Suppressor macrophage (primary cell): ENCODE measurements at regions not wholly inside any gene's neighbourhood (a gene's known extent, or its start where the extent isn't known, plus 50 kb on each side); places are given as distances from the start of the nearest gene placed in this dataset.

ENCODE experiments used
- DNase-seq, 4 experiments: peaks; one replicate each; pipeline ENCODE4 v3.0.0-alpha.2; 2020 to 2022

- DNase-seq = no peak
Measured at GRCh38 chr7:153390955-153391354, 631.4 kb downstream of the ACTR3B start.

DNA sequence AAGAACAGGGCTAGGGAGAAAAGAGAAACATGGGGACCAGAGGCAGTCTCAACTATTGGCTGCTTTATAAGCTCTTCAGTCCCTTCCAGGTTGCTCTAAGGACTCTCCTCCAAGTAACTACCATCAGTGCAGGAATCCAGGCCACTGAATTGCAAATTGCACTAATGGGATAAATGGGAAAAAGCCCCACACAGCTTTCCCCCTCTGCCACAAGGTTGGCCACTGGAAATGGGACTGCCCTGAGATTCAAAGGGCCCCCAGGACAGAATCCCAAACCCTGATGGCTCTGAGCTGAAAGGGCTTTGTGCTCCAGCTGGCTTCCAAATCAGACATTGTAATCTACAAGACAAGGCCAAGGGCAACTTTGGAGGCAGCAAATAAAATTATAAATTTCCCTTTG is 633.2 kb downstream of the ACTR3B start:
- DNase-seq = no peak

DNA sequence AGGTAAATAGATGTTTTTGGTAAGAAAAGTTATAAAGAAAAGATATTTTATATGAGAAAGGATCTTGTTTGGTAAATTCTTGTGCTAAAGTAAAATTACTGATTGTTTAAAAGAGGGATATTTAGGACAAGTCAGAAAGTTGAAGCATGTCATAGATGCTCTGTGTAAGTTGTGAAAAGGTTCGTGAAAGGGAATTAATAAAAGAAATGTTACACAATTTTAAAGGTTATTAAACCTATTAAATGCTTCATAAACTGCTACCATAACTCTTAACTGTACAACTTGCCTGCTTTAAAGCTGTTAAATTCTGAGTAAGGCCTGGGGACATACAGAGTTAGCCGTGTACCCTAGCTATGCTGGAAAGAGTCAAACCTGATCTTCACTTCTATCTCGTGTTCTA is 634.1 kb downstream of the ACTR3B start:
- DNase-seq = no peak

GRCh38 chr7:153396475-153396874 is 636.9 kb downstream of the ACTR3B start:
- no peak for DNase-seq

DNA sequence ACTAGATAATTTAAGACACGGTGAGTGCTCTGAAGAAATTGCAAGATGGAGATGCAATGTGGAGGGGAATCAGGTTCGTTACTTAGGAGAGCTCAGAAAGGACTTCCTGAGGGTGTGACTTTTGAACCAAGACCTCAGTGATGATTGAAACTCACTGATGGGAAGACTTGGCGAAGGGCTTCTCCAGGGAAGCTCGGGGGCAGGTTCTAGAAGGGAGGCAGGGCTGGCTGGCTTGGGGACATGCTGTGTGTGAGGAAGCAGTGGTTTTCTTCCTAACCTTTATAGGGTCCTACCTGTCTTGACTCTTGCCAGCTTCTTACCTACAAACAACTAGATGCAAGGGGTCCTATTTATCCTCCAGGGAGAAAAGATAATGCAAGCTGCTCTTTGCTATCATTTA is 637.9 kb downstream of the ACTR3B start:
- no peak for DNase-seq

GRCh38 chr7:153397906-153398305 is 638.4 kb downstream of the ACTR3B start:
- DNase-seq = no peak

GRCh38 chr7:153398370-153398769 is 638.8 kb downstream of the ACTR3B start:
- no peak for DNase-seq

GRCh38 chr7:153398789-153399553 is 639.4 kb downstream of the ACTR3B start:
- no peak for DNase-seq

DNA sequence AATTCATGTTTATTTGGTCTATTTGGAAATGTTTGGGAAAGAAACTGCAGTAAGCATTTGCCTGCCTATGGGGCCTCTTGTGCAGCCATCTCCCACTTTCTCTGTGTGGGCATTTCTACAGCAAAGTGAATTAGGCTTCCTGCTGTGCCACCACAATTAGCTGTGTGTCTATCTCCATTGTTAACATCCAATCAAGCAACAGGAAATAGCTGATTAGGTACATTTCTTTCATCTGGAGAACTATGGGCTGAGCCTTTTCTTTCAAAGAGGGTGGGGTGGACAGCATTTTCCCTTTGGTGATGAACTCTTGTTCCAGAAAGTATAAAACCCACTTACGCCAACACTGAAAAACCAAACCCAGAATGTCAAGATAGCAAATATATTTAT is 640.0 kb downstream of the ACTR3B start:
- no peak for DNase-seq

DNA sequence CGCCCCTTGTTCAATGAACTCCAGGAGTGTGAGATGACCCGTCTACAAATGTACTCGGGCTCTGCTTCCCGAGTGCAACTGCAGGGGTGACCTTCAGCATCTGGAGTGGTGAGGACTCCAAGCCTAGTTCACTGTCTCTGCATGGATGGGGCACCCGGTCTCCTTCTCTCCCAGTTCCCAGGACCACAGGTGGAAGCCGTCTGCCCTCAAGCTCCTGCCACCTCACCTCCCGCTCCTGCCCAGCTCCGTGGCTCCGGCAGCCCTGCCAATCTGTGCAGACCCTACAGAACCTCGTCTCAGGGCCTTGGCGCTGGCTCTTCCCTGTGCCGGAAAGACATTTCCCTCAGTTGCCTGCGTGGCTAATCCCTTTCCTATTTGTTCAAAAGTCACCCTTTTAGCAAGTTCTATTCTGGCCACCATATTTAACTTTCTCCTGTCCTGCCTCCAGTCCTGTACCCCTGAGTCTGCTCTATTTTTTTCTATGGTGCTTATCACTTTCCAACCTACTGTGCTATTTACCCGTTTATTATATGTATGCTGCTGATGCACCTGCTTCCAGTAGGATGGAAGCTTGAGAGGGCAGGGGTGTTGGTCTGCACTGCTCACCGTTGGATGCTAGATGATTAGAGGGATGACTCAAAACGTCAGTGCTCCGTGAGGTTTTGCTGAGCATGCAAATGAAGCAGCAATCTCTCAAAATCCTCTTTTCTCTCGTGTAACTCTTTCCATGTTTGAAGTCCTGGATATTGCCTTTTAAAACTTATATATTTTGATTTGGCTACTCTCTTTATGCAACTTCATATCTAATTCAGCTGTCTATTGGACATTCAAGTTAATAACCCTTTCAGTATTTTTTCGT is 641.4 kb downstream of the ACTR3B start:
- DNase-seq = no peak

- no peak for DNase-seq
Measured at GRCh38 chr7:153401795-153402720, 642.5 kb downstream of the ACTR3B start.

DNA sequence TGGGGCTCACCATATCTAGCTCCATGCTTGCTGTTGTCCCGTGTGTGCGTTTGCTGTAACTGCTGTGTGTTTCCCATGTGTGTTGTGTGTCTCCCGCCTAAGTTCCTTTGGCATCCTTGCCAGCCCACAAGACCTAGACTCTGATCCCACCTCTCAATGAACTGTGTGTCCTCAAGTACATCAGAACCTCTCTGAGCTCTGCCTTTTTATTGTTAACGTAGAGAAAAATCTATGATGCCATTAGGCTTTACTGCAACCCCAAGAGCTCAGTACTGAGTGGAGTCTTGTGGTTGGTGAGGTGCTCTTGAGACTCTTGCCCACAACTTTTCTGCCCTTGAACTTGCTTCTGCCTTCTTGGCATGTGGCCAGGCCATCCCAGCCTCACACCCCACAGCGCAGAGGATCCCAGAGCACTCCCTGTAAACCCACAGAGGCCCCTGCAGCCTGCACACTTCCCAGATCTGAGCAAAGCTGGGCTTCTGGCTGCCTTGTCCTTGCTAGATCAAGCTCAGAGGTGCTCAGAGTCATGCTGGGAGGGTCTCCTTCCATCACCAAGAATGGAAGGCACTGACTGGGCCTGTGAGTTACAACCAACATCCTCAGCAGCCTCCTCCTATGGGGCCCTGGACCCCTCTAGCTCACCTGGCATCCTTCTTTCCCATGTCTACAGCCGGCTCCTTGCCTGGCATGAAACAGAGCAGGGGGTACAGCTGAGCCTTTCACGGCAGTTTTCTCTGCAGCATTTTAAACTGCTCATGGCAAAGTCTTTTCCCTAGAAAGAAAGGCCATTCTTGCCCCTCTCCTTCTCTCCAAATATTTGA is 643.4 kb downstream of the ACTR3B start:
- DNase-seq = no peak

GRCh38 chr7:153404124-153404523 is 644.6 kb downstream of the ACTR3B start:
- no peak for DNase-seq

- DNase-seq = no peak
Measured at GRCh38 chr7:153404781-153405279, 645.3 kb downstream of the ACTR3B start.

DNA sequence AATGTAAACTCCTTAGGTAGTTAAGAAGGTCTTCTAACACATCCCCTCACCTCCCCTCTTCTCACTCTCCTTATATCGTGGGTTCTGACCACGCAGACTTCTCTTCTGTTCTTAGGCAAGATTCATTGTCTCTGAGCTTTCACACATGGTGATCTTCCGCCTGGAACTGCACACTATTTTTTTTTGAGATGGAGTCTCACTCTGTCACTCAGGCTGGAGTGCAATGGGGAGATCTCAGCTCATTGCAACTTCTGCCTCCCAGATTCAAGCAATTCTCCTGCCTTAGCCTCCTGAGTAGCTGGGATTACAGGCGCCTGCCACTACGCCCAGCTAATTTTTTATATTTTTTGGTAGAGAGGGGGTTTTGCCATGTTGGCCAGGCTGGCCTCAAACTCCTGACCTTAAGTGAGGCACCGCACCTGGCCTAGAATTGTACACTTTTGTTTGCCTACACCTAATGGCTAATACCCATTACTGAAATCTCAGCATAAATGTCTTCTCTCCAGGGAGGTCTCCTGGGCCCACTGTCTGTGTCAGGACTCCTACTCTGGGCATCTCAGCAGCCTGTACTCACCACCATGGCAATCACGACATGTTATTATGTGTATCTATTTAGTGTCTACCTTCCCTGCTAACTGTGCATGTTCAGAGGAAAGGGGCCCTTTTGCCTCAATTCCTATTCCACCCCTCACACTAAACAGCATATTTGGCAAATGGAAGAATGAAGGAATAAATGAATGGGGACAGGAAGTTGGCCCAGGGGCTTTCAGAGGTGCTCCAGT is 646.3 kb upstream of the DPP6 start:
- DNase-seq = no peak

DNA sequence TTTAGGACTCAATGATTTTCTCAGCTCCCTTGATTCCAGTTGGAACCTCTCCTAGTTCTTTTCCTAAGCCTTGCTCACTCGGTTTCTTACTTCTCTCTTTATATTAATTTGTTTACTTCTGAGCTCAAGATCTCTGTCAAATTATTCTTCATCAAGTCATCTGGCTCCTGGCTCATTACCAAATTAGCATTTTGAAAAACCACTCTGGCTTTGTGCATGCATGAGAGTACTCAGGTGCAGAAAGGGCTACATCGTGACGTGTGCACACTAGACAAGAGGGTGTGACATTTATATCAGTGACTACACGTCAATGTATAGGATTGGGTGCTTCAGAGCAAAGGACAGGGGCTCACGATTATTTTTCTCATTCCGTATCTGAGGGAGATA is 645.7 kb upstream of the DPP6 start:
- DNase-seq = no peak

- DNase-seq = no peak
Measured at GRCh38 chr7:153407291-153408046, 644.7 kb upstream of the DPP6 start.

GRCh38 chr7:153408360-153409335 is 643.5 kb upstream of the DPP6 start:
- no peak for DNase-seq
